Endothelial cell (in vitro differentiated cells): ENCODE measurements at regions not wholly inside any gene's neighbourhood (a gene's known extent, or its start where the extent isn't known, plus 50 kb on each side); places are given as distances from the start of the nearest gene placed in this dataset.

Source experiments
- DNase-seq: peaks from one replicate; pipeline ENCODE4 v3.0.0; 2021; ENCODE audit warnings: low spot score
- H3K27ac Mint-ChIP-seq: one replicate; pipeline ENCODE4 v1.8.0; 2021; ENCODE audit warnings: mixed read lengths, inconsistent platforms; ENCODE audit not compliant: unreplicated experiment
- H3K27me3 Mint-ChIP-seq: one replicate; pipeline ENCODE4 v1.8.0; 2021; ENCODE audit warnings: mild to moderate bottlenecking, moderate library complexity, mixed read lengths, inconsistent platforms; ENCODE audit not compliant: unreplicated experiment
- H3K36me3 Mint-ChIP-seq: one replicate; pipeline ENCODE4 v1.8.0; 2021; ENCODE audit warnings: mild to moderate bottlenecking, low read depth, mixed read lengths, inconsistent platforms; ENCODE audit not compliant: unreplicated experiment
- H3K4me1 Mint-ChIP-seq: one replicate; pipeline ENCODE4 v1.8.0; 2021; ENCODE audit warnings: mild to moderate bottlenecking, mixed read lengths, inconsistent platforms; ENCODE audit not compliant: unreplicated experiment
- H3K4me3 Mint-ChIP-seq: one replicate; pipeline ENCODE4 v1.8.0; 2021; ENCODE audit warnings: mild to moderate bottlenecking, mixed read lengths, inconsistent platforms; ENCODE audit not compliant: unreplicated experiment
- H3K9me3 Mint-ChIP-seq: one replicate; pipeline ENCODE4 v1.8.0; 2021; ENCODE audit warnings: mixed read lengths, inconsistent platforms; ENCODE audit not compliant: unreplicated experiment
- TF ChIP-seq, protein P1 (sequence below): fragments of 200-600 bp; sonication (generic); IDR thresholded peaks from one replicate; pipeline ENCODE4 v1.5.0; 2021; ENCODE audit warnings: antibody characterized with exemption; ENCODE audit not compliant: unreplicated experiment

DNA sequence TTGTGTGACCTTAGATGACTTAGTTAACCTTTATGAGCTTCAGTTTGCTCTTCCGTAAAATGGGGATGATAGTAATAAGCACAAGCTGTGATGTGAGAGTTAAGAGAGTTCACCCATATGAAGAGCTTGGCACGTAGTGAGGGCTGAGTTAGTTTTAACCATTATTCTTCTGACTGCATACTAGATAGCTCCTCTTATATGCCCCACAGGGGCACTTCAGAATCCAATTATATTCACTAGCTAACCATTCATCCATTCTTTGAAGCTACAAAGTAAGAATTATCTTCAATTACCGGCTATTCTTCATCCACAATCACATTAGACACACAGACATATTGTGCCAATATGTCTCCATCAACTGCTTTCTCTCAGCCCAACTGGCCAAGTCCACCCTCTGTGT is 159.0 kb upstream of the STT3B start:
- Mint-ChIP-seq H3K9me3 (no peaks in the 10 kb centered on the region), H3K4me1 (no peaks in the 10 kb centered on the region), H3K36me3 (no peaks in the 10 kb centered on the region), H3K27me3 (no peaks in the 10 kb centered on the region), H3K27ac (no peak overlapping the region), H3K4me3 (no peak overlapping the region)
- DNase-seq: no peak
- TF ChIP-seq, protein P1, sequence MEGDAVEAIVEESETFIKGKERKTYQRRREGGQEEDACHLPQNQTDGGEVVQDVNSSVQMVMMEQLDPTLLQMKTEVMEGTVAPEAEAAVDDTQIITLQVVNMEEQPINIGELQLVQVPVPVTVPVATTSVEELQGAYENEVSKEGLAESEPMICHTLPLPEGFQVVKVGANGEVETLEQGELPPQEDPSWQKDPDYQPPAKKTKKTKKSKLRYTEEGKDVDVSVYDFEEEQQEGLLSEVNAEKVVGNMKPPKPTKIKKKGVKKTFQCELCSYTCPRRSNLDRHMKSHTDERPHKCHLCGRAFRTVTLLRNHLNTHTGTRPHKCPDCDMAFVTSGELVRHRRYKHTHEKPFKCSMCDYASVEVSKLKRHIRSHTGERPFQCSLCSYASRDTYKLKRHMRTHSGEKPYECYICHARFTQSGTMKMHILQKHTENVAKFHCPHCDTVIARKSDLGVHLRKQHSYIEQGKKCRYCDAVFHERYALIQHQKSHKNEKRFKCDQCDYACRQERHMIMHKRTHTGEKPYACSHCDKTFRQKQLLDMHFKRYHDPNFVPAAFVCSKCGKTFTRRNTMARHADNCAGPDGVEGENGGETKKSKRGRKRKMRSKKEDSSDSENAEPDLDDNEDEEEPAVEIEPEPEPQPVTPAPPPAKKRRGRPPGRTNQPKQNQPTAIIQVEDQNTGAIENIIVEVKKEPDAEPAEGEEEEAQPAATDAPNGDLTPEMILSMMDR: no peak

DNA sequence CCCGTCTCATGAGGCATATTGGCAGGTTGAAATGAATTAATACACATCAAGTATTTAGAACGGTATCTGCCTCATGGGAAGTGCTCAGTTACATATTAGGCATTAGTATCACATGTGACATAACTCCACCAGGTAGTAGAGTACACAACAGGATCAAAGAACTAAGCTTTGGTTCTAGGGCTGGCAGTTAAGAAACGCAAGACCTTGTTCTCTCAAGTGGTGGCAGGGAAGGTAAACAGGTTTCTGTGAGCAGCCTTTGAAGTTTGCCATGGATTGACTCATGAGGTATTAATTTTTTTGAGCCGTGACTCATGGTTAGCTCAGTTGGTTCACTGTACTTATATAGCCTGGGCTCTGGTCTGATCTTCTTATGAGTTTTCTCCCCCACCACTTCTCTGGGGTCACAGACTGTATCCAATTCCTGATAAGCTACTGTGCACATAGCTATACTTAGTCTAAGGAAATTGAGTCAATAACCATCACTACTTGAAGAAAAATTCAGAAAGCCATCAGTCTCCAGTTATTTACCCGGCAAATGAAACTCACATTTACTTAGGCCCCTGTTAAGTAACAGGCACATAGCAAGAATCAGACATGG is 155.6 kb upstream of the STT3B start:
- Mint-ChIP-seq H3K4me1 (no peaks in the 10 kb centered on the region), H3K27ac (no peak overlapping the region), H3K27me3 (no peaks in the 10 kb centered on the region), H3K4me3 (no peak overlapping the region), H3K9me3 (no peaks in the 10 kb centered on the region), H3K36me3 (no peaks in the 10 kb centered on the region)
- DNase-seq: no peak
- TF ChIP-seq, protein P1: no peak

DNA sequence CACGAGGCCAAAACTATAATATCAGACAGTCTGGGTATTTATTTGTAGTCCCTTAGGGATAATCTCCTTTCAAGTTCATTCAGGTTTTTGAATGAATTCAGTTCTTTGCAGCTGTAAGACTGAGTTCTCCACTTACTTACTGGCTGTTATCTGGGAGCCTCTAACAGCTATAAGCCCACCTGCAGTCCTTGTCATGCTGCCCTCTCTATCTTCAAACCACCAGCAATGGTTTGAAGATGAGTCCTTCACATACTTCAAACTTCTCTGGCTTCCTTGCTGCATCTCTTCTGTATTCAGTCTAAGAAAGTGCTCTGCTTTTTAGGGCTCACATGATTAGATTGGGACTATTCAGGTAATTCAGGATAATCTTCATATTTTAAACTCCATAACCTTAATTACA is 154.5 kb upstream of the STT3B start:
- DNase-seq: no peak
- no peaks in the 10 kb centered on the region for H3K27me3 Mint-ChIP-seq
- TF ChIP-seq, protein P1: no peak

DNA sequence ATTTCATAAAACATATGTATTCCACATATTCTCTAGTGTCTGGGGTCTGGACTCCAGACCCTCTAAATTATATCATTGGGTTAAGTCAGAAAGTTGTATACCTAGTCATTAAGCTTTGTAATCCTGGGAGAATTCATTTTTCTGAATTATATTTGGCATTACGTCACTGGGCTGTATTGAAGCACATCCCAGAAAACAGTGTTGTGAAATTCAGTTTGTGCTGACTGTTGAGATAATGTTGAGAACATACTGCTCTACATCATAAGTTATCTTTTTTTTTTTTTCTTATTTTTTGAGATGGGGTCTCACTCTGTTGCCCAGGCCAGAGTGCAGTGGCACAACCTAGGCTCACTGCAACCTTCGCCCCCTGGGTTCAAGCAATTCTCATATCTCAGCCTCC is 153.1 kb upstream of the STT3B start:
- no peaks in the 10 kb centered on the region for H3K9me3 Mint-ChIP-seq
- TF ChIP-seq, protein P1: no peak
- no peak overlapping the region for H3K27ac Mint-ChIP-seq
- no peaks in the 10 kb centered on the region for H3K36me3 Mint-ChIP-seq
- H3K4me3 Mint-ChIP-seq: no peak overlapping the region
- DNase-seq: no peak
- H3K4me1 Mint-ChIP-seq: no peaks in the 10 kb centered on the region
- no peaks in the 10 kb centered on the region for H3K27me3 Mint-ChIP-seq

More for the DNA sequence above, 154.5 kb upstream of the STT3B start:
- Mint-ChIP-seq H3K27ac (no peak overlapping the region), H3K36me3 (no peaks in the 10 kb centered on the region), H3K4me1 (no peaks in the 10 kb centered on the region), H3K4me3 (no peak overlapping the region), H3K9me3 (no peaks in the 10 kb centered on the region)

DNA sequence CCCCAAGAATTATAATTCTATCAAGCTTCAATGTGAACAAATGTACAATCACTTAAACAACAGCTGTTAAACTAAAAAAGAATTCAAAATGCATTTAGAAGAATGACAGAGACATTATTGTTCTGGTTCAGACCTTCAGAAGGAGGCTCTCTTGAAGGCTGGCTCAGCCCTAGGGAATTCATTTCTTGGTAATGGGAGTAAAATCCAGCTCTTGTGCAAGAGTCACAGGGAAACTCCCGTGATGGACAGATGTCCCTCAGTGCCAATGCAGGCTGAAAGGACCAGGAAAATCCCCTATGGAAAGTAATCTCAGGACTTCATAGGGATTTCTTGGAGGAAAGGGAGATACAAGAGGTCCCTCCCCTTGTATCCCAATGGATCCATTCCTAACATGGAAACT is 149.9 kb upstream of the STT3B start:
- H3K27ac Mint-ChIP-seq: no peak overlapping the region
- H3K9me3 Mint-ChIP-seq: no peaks in the 10 kb centered on the region
- H3K36me3 Mint-ChIP-seq: no peaks in the 10 kb centered on the region
- no peak for DNase-seq
- TF ChIP-seq, protein P1: no peak
- H3K4me1 Mint-ChIP-seq: no peaks in the 10 kb centered on the region
- peaks cover 1% of the 10 kb centered on the region for H3K27me3 Mint-ChIP-seq
- H3K4me3 Mint-ChIP-seq: no peak overlapping the region
